A549 (cell line): ENCODE measurements at regions not wholly inside any gene's neighbourhood (a gene's known extent, or its start where the extent isn't known, plus 50 kb on each side); places are given as distances from the start of the nearest gene placed in this dataset.

Source experiments
- CTCF ChIP-seq: fragments of >200 bp; sonication (Bioruptor Twin); formaldehyde crosslinking; IDR thresholded peaks from 3 replicates; pipeline ENCODE4 v1.5.1; 2016
- ELK1 ChIP-seq: fragments of 150-350 bp; IDR thresholded peaks from 2 replicates; pipeline ENCODE4 v1.6.1; 2014; ENCODE audit warnings: low read depth, mild to moderate bottlenecking, low read length
- KDM1A ChIP-seq: fragments of 200-600 bp; sonication (generic); IDR thresholded peaks from 2 replicates; pipeline ENCODE4 v1.6.1; 2016; ENCODE audit warnings: low read depth, mild to moderate bottlenecking
- KDM5A ChIP-seq: fragments of 200-600 bp; sonication (generic); IDR thresholded peaks from 2 replicates; pipeline ENCODE4 v1.6.1; 2016; ENCODE audit warnings: antibody characterized with exemption, mild to moderate bottlenecking
- TF ChIP-seq, protein P1 (sequence below): fragments of 200-600 bp; sonication (generic); IDR thresholded peaks from 2 replicates; pipeline ENCODE4 v1.6.1; 2016; ENCODE audit warnings: antibody characterized with exemption, mild to moderate bottlenecking, moderate library complexity

- TF ChIP-seq ELK1 (no peak), CTCF (no peak), KDM1A (no peak), KDM5A (no peak)
- TF ChIP-seq, protein P1, sequence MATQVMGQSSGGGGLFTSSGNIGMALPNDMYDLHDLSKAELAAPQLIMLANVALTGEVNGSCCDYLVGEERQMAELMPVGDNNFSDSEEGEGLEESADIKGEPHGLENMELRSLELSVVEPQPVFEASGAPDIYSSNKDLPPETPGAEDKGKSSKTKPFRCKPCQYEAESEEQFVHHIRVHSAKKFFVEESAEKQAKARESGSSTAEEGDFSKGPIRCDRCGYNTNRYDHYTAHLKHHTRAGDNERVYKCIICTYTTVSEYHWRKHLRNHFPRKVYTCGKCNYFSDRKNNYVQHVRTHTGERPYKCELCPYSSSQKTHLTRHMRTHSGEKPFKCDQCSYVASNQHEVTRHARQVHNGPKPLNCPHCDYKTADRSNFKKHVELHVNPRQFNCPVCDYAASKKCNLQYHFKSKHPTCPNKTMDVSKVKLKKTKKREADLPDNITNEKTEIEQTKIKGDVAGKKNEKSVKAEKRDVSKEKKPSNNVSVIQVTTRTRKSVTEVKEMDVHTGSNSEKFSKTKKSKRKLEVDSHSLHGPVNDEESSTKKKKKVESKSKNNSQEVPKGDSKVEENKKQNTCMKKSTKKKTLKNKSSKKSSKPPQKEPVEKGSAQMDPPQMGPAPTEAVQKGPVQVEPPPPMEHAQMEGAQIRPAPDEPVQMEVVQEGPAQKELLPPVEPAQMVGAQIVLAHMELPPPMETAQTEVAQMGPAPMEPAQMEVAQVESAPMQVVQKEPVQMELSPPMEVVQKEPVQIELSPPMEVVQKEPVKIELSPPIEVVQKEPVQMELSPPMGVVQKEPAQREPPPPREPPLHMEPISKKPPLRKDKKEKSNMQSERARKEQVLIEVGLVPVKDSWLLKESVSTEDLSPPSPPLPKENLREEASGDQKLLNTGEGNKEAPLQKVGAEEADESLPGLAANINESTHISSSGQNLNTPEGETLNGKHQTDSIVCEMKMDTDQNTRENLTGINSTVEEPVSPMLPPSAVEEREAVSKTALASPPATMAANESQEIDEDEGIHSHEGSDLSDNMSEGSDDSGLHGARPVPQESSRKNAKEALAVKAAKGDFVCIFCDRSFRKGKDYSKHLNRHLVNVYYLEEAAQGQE = no peak
Measured at GRCh38 chr6:120652506-120652905, 681.8 kb downstream of the TBC1D32 start.
